B cell (primary cell): ENCODE measurements at regions not wholly inside any gene's neighbourhood (a gene's known extent, or its start where the extent isn't known, plus 50 kb on each side); places are given as distances from the start of the nearest gene placed in this dataset.

Experiments
- ATAC-seq: fragments of 200-7000 bp; cut with Tn5 transposase; one replicate; pipeline ENCODE4 v1.10.0; 2021; ENCODE audit warnings: low read depth, mild to moderate bottlenecking, moderate number of reproducible peaks, moderate library complexity
- CTCF ChIA-PET: fragments of 350-600 bp; sonication (Branson Sonifier 250); formaldehyde crosslinking; loops from one replicate; lab custom pipeline; 2021; ENCODE audit warnings: antibody characterized with exemption, inconsistent platforms; lab: Charles Lee
- POLR2A ChIA-PET: fragments of 350-600 bp; sonication (Branson Sonifier 250); formaldehyde crosslinking; loops from one replicate; lab custom pipeline; 2021; ENCODE audit warnings: antibody characterized with exemption; lab: Charles Lee
- DNase-seq: peaks from one replicate; pipeline ENCODE4 v3.0.0; 2013
- H2AFZ ChIP-seq: 2 replicates; pipeline ENCODE4 v1.6.1; 2012; ENCODE audit warnings: mild to moderate bottlenecking, low read depth, low read length; ENCODE audit not compliant: insufficient read depth, poor library complexity, severe bottlenecking
- H3K27ac ChIP-seq, 2 donors: 1 replicate in 1 of 2; 2 replicates in 1 of 2; pipeline ENCODE4 v1.5.1; 2012 to 2013; ENCODE audit warnings: low read length in 2 of 2, mild to moderate bottlenecking in 2 of 2, moderate library complexity in 1 of 2
- H3K27me3 ChIP-seq, 4 experiments: fragments of 200-600 bp in 1 of 4; sonication (generic) in 1 of 4; replicated peaks in 1 of 4; 1 replicate in 2 of 4; 2 replicates in 2 of 4; pipeline versions ENCODE4 v1.6.1 to v1.7.0; 2013 to 2016; ENCODE audit warnings: low read length in 3 of 4, mild to moderate bottlenecking in 2 of 4, mixed read lengths in 1 of 4, moderate library complexity in 1 of 4; ENCODE audit not compliant: insufficient read depth in 4 of 4, control insufficient read depth in 3 of 4; ENCODE audit errors: control extremely low read depth in 1 of 4
- H3K36me3 ChIP-seq, 2 experiments: replicated peaks in 1 of 2; 1 replicate in 1 of 2; 2 replicates in 1 of 2; pipeline versions ENCODE4 v1.6.1 to v1.7.1; 2013; ENCODE audit warnings: low read length in 1 of 2; ENCODE audit not compliant: insufficient read depth in 2 of 2, control insufficient read depth in 1 of 2; ENCODE audit errors: control extremely low read depth in 1 of 2, extremely low read depth in 1 of 2
- H3K4me1 ChIP-seq, 2 donors: fragments of 200-600 bp in 1 of 2; sonication (generic) in 1 of 2; 1 replicate in 1 of 2; 2 replicates in 1 of 2; pipeline versions ENCODE4 v1.5.1 to v1.6.1; 2013 to 2017; ENCODE audit warnings: low read length in 2 of 2; ENCODE audit not compliant: control insufficient read depth in 2 of 2, insufficient read depth in 2 of 2
- H3K4me2 ChIP-seq: replicated peaks from 2 replicates; pipeline ENCODE3; 2012; ENCODE audit warnings: mild to moderate bottlenecking, low read depth, low read length; ENCODE audit not compliant: poor library complexity, severe bottlenecking
- H3K4me3 ChIP-seq, 5 experiments: fragments of 200-600 bp in 1 of 5; sonication (generic) in 1 of 5; 1 replicate in 3 of 5; 2 replicates in 2 of 5; pipeline versions ENCODE4 v1.5.1 to v1.7.0; 2011 to 2016; ENCODE audit warnings: low read length in 4 of 5, mild to moderate bottlenecking in 4 of 5, low read depth in 2 of 5, control low read depth in 1 of 5, moderate library complexity in 1 of 5; ENCODE audit not compliant: insufficient read depth in 1 of 5; ENCODE audit errors: control extremely low read depth in 1 of 5, extremely low read depth in 1 of 5
- H3K79me2 ChIP-seq: fragments of 200-600 bp; sonication (generic); one replicate; pipeline ENCODE4 v1.6.0; 2016; ENCODE audit warnings: low read length; ENCODE audit not compliant: control insufficient read depth, insufficient read depth
- H3K9ac ChIP-seq: fragments of 200-600 bp; sonication (generic); 2 replicates; pipeline ENCODE4 v1.6.1; 2017; ENCODE audit warnings: mild to moderate bottlenecking, low read length, moderate library complexity
- H3K9me3 ChIP-seq, 3 donors: one replicate each; pipeline versions ENCODE4 v1.6.1 to v1.7.1; 2013; ENCODE audit warnings: low read length in 2 of 3; ENCODE audit not compliant: control insufficient read depth in 2 of 3, insufficient read depth in 1 of 3; ENCODE audit errors: control extremely low read depth in 1 of 3
- H4K20me1 ChIP-seq: 2 replicates; pipeline ENCODE4 v1.6.0; 2012; ENCODE audit warnings: mild to moderate bottlenecking, low read length; ENCODE audit not compliant: insufficient read depth, control insufficient read depth, poor library complexity, severe bottlenecking
- H3K27ac Mint-ChIP-seq: one replicate; pipeline ENCODE4 v1.8.0; 2021; ENCODE audit warnings: mixed read lengths
- H3K27me3 Mint-ChIP-seq: one replicate; pipeline ENCODE4 v1.8.0; 2021; ENCODE audit warnings: mixed read lengths
- H3K4me1 Mint-ChIP-seq: one replicate; pipeline ENCODE4 v1.8.0; 2021; ENCODE audit warnings: mixed read lengths
- H3K4me3 Mint-ChIP-seq: one replicate; pipeline ENCODE4 v1.8.0; 2021; ENCODE audit warnings: mixed read lengths
- H3K9me3 Mint-ChIP-seq: one replicate; pipeline ENCODE4 v1.8.0; 2022; ENCODE audit warnings: mixed read lengths; ENCODE audit not compliant: insufficient read depth
- EZH2 ChIP-seq: IDR thresholded peaks from 2 replicates; pipeline ENCODE4 v1.6.1; 2012; ENCODE audit warnings: borderline replicate concordance, low read depth, mild to moderate bottlenecking, moderate library complexity, low read length; ENCODE audit not compliant: insufficient read depth, poor library complexity, severe bottlenecking
- WGBS: methylation state at CpG from one replicate; pipeline ENCODE4 v1.1.5; 2013; ENCODE audit warnings: missing lambda C conversion rate; ENCODE audit not compliant: insufficient coverage; 5-methylcytosine and 5-hydroxymethylcytosine counted together
- intact Hi-C: fragments of 100-400 bp; cut with micrococcal nuclease; formaldehyde crosslinking; loops from one replicate; pipeline ENCODE4 v1.10.0; 2022
- TF ChIP-seq, protein P1 (sequence below): fragments of 200-600 bp; IDR thresholded peaks from one replicate; pipeline ENCODE4 v1.8.0; 2022; ENCODE audit warnings: antibody characterized with exemption, mild to moderate bottlenecking

DNA sequence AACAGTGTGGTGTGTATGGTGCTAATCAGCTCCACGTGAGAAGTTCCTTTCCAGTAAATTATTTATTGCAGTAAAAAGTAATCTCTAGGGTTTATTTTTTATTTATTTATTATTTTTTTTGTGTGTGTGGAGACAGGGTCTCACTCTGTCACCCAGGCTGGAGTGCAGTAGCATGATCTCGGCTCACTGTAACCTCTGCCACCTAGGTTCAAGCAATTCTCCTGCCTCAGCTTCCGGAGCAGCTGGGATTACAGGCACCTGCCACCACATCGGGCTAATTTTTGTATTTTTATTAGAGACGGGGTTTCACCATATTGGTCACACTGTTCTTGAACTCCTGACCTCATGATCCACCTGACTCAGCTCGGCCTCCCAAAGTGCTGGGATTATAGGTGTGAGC lies 606.9 kb downstream of the PCDH7 start:
- no peak overlapping the region for H3K4me2 ChIP-seq
- POLR2A ChIA-PET = no interaction called here
- H3K4me1 ChIP-seq = no peaks in the 10 kb centered on the region
- CTCF ChIA-PET = no interaction called here
- no peaks in the 10 kb centered on the region for H3K27me3 ChIP-seq
- Mint-ChIP-seq H3K4me1 (no peaks in the 10 kb centered on the region), H3K27me3 (no peaks in the 10 kb centered on the region), H3K4me3 (no peak overlapping the region), H3K9me3 (peaks cover 3% of the 10 kb centered on the region), H3K27ac (no peak overlapping the region)
- 88% methylated on average over 3 of the region's 6 CpGs for WGBS
- TF ChIP-seq EZH2 = no peak
- TF ChIP-seq, protein P1, sequence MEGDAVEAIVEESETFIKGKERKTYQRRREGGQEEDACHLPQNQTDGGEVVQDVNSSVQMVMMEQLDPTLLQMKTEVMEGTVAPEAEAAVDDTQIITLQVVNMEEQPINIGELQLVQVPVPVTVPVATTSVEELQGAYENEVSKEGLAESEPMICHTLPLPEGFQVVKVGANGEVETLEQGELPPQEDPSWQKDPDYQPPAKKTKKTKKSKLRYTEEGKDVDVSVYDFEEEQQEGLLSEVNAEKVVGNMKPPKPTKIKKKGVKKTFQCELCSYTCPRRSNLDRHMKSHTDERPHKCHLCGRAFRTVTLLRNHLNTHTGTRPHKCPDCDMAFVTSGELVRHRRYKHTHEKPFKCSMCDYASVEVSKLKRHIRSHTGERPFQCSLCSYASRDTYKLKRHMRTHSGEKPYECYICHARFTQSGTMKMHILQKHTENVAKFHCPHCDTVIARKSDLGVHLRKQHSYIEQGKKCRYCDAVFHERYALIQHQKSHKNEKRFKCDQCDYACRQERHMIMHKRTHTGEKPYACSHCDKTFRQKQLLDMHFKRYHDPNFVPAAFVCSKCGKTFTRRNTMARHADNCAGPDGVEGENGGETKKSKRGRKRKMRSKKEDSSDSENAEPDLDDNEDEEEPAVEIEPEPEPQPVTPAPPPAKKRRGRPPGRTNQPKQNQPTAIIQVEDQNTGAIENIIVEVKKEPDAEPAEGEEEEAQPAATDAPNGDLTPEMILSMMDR = no peak
- no peak overlapping the region for H2AFZ ChIP-seq
- no peaks in the 10 kb centered on the region for H3K79me2 ChIP-seq
- H3K9me3 ChIP-seq = no peaks in the 10 kb centered on the region
- no peak for DNase-seq
- H3K9ac ChIP-seq = no peak overlapping the region
- intact Hi-C loops = no loop called here
- H3K4me3 ChIP-seq = no peak overlapping the region
- no peaks in the 10 kb centered on the region for H4K20me1 ChIP-seq
- no peak for ATAC-seq
- no peaks in the 10 kb centered on the region for H3K36me3 ChIP-seq
- no peak overlapping the region for H3K27ac ChIP-seq

DNA sequence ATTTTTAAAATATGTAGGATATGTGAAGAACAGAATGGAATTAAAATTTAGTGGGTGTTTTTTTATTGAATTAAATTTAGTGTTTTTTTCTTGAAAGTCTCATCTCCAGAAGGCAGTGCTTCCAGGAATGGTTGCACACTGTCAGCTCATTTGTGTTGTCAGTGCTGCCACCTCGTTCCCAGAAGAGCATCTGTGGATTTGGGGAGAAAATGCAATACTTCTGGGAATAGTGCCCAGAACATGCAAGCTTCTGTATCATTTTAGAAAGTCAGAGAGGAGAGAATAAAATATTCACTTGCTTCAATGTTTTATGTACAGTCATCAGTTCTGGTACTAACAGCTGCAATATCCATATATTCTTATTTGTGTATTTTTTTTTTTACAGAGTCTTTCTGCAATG lies 608.8 kb downstream of the PCDH7 start:
- H3K4me3 Mint-ChIP-seq = no peak overlapping the region
- intact Hi-C loops = no loop called here
- Histone ChIP-seq H3K27ac (no peak overlapping the region), H3K9ac (no peak overlapping the region), H3K36me3 (no peaks in the 10 kb centered on the region), H4K20me1 (no peaks in the 10 kb centered on the region), H2AFZ (no peak overlapping the region), H3K4me2 (no peak overlapping the region), H3K4me3 (no peak overlapping the region), H3K4me1 (no peaks in the 10 kb centered on the region), H3K79me2 (no peaks in the 10 kb centered on the region), H3K9me3 (no peaks in the 10 kb centered on the region), H3K27me3 (no peaks in the 10 kb centered on the region)
- H3K9me3 Mint-ChIP-seq = no peaks in the 10 kb centered on the region
- 30% methylated on average over 1 of the region's 1 CpG for WGBS
- POLR2A ChIA-PET = no interaction called here
- no peaks in the 10 kb centered on the region for H3K27me3 Mint-ChIP-seq
- H3K27ac Mint-ChIP-seq = no peak overlapping the region
- no peak for TF ChIP-seq EZH2
- TF ChIP-seq, protein P1 = no peak
- DNase-seq = no peak
- H3K4me1 Mint-ChIP-seq = no peaks in the 10 kb centered on the region
- ATAC-seq = no peak
- CTCF ChIA-PET = no interaction called here
